Panc1 (cell line): ENCODE measurements at regions not wholly inside any gene's neighbourhood (a gene's known extent, or its start where the extent isn't known, plus 50 kb on each side); places are given as distances from the start of the nearest gene placed in this dataset.

Source experiments
- ATAC-seq: fragments of 200-7000 bp; cut with Tn5 transposase; 2 replicates; pipeline ENCODE4 v1.9.1; 2020; ENCODE audit warnings: mild to moderate bottlenecking, moderate library complexity
- BruUV-seq: library from RNA; stranded (reverse); fragments of 400-500 nt; replicated peaks from 2 replicates; lab custom pipeline; 2021; lab: Mats Ljungman, UMichigan
- CTCF ChIA-PET: fragments of 300-600 bp; sonication (Branson Sonifier 250); formaldehyde crosslinking; loops from one replicate; lab custom pipeline; 2022; ENCODE audit warnings: antibody characterized with exemption; lab: Charles Lee
- POLR2A ChIA-PET: fragments of 300-600 bp; sonication (Branson Sonifier 250); formaldehyde crosslinking; loops from one replicate; lab custom pipeline; 2022; ENCODE audit warnings: antibody characterized with exemption; lab: Charles Lee
- DNase-seq: peaks from one replicate; pipeline ENCODE4 v3.0.0-alpha.2; 2010; ENCODE audit warnings: low read depth, low spot score
- H3K27ac ChIP-seq: 2 replicates; pipeline ENCODE4 v1.5.1; 2011; ENCODE audit warnings: mild to moderate bottlenecking, low read length, inconsistent platforms
- H3K27me3 ChIP-seq: fragments of 200-500 bp; sonication (Bioruptor generic); 2 replicates; pipeline ENCODE4 v1.6.0; 2014; ENCODE audit warnings: low read length, inconsistent platforms; ENCODE audit not compliant: control insufficient read depth, insufficient read depth
- H3K36me3 ChIP-seq: fragments of 200-500 bp; sonication (Bioruptor generic); 2 replicates; pipeline ENCODE4 v1.5.1; 2014; ENCODE audit warnings: inconsistent platforms, mild to moderate bottlenecking, low read length, moderate library complexity; ENCODE audit not compliant: control insufficient read depth, insufficient read depth
- H3K4me1 ChIP-seq: 2 replicates; pipeline ENCODE4 v1.5.1; 2011; ENCODE audit warnings: inconsistent platforms, mild to moderate bottlenecking, low read length, moderate library complexity; ENCODE audit not compliant: control insufficient read depth, insufficient read depth
- H3K4me3 ChIP-seq, 2 experiments: 2 replicates each; pipeline ENCODE4 v1.5.1; 2011 to 2012; ENCODE audit warnings: low read depth in 2 of 2, low read length in 2 of 2, mild to moderate bottlenecking in 2 of 2, inconsistent platforms in 1 of 2, moderate library complexity in 1 of 2
- H3K9me3 ChIP-seq: fragments of 200-500 bp; sonication (Bioruptor generic); 2 replicates; pipeline ENCODE4 v1.5.1; 2014; ENCODE audit warnings: low read depth, mild to moderate bottlenecking, inconsistent platforms, low read length, moderate library complexity; ENCODE audit not compliant: control insufficient read depth, insufficient read depth
- POLR2AphosphoS5 ChIP-seq: IDR thresholded peaks from 2 replicates; pipeline ENCODE4 v1.6.1; 2012; ENCODE audit warnings: mild to moderate bottlenecking, low read depth, low read length, moderate library complexity
- SIN3A ChIP-seq: IDR thresholded peaks from 2 replicates; pipeline ENCODE4 v1.6.1; 2012; ENCODE audit warnings: low read depth, mild to moderate bottlenecking, low read length, moderate library complexity, borderline replicate concordance; ENCODE audit not compliant: insufficient read depth
- TCF7L2 ChIP-seq: IDR thresholded peaks from 2 replicates; pipeline ENCODE4 v1.6.1; 2011; ENCODE audit warnings: mild to moderate bottlenecking, low read depth, low read length, inconsistent platforms
- in situ Hi-C: cut with HindIII; loops from 2 replicates; pipeline ENCODE4 v1.10.0; 2016; ENCODE audit warnings: low sequenced_read_pairs, low pct_unique_long_range_greater_than_20kb
- intact Hi-C: fragments of 100-400 bp; cut with micrococcal nuclease; formaldehyde crosslinking; loops from one replicate; pipeline ENCODE4 v1.10.0; 2022; ENCODE audit not compliant: unreplicated experiment
- TF ChIP-seq, protein P1 (sequence below), 2 experiments: IDR thresholded peaks; 2 replicates each; pipeline ENCODE4 v1.6.1; 2011 to 2012; ENCODE audit warnings: low read depth in 2 of 2, control low read depth in 1 of 2, low read length in 1 of 2, mild to moderate bottlenecking in 1 of 2, moderate library complexity in 1 of 2; ENCODE audit not compliant: insufficient read depth in 1 of 2
- TF ChIP-seq, protein P2 (sequence below): fragments of 450-650 bp; IDR thresholded peaks from 2 replicates; pipeline ENCODE4 v1.5.1; 2017; ENCODE audit warnings: mild to moderate bottlenecking

DNA sequence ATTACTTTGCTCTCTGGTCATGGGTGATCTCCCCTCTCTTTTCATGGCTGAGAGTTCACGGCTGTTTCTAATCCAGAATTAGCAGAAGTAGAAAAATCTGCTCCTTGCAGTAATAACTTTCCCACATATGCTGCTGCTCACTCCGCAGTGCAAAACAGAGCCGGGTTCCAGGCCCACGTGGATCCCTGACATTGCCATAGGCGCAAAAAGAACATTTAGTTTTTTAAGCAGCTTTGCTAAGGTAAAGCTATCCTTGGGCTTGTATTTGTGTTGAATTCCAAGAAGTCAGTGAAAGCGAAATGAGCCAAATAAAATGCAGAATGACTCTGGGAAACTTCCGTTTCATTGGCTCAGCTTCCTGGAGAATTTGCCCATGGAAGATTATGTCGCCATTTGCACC lies 633.7 kb upstream of the SUCLG2 start:
- no peak overlapping the region for H3K27ac ChIP-seq
- no peak for TF ChIP-seq POLR2AphosphoS5
- TF ChIP-seq, protein P1, sequence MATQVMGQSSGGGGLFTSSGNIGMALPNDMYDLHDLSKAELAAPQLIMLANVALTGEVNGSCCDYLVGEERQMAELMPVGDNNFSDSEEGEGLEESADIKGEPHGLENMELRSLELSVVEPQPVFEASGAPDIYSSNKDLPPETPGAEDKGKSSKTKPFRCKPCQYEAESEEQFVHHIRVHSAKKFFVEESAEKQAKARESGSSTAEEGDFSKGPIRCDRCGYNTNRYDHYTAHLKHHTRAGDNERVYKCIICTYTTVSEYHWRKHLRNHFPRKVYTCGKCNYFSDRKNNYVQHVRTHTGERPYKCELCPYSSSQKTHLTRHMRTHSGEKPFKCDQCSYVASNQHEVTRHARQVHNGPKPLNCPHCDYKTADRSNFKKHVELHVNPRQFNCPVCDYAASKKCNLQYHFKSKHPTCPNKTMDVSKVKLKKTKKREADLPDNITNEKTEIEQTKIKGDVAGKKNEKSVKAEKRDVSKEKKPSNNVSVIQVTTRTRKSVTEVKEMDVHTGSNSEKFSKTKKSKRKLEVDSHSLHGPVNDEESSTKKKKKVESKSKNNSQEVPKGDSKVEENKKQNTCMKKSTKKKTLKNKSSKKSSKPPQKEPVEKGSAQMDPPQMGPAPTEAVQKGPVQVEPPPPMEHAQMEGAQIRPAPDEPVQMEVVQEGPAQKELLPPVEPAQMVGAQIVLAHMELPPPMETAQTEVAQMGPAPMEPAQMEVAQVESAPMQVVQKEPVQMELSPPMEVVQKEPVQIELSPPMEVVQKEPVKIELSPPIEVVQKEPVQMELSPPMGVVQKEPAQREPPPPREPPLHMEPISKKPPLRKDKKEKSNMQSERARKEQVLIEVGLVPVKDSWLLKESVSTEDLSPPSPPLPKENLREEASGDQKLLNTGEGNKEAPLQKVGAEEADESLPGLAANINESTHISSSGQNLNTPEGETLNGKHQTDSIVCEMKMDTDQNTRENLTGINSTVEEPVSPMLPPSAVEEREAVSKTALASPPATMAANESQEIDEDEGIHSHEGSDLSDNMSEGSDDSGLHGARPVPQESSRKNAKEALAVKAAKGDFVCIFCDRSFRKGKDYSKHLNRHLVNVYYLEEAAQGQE (IDR thresholded peaks at IDR 0.05; ENCODE audit: insufficient read depth in 1 of 2, low read depth in 2 of 2, low read length in 1 of 2): no peak
- TF ChIP-seq, protein P2, sequence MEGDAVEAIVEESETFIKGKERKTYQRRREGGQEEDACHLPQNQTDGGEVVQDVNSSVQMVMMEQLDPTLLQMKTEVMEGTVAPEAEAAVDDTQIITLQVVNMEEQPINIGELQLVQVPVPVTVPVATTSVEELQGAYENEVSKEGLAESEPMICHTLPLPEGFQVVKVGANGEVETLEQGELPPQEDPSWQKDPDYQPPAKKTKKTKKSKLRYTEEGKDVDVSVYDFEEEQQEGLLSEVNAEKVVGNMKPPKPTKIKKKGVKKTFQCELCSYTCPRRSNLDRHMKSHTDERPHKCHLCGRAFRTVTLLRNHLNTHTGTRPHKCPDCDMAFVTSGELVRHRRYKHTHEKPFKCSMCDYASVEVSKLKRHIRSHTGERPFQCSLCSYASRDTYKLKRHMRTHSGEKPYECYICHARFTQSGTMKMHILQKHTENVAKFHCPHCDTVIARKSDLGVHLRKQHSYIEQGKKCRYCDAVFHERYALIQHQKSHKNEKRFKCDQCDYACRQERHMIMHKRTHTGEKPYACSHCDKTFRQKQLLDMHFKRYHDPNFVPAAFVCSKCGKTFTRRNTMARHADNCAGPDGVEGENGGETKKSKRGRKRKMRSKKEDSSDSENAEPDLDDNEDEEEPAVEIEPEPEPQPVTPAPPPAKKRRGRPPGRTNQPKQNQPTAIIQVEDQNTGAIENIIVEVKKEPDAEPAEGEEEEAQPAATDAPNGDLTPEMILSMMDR: no peak
- TF ChIP-seq SIN3A: no peak
- no peak for TF ChIP-seq TCF7L2
- ChIA-PET POLR2A (no interaction called here), CTCF (no interaction called here)
- BruUV-seq: no TSS peak
- no peak for ATAC-seq
- H3K36me3 ChIP-seq: no peaks in the 10 kb centered on the region
- H3K4me3 ChIP-seq: no peak overlapping the region
- H3K27me3 ChIP-seq: no peaks in the 10 kb centered on the region
- no peaks in the 10 kb centered on the region for H3K4me1 ChIP-seq
- in situ Hi-C loops (no loop called here), intact Hi-C loops (no loop called here)
- no peaks in the 10 kb centered on the region for H3K9me3 ChIP-seq
- no peak for DNase-seq

DNA sequence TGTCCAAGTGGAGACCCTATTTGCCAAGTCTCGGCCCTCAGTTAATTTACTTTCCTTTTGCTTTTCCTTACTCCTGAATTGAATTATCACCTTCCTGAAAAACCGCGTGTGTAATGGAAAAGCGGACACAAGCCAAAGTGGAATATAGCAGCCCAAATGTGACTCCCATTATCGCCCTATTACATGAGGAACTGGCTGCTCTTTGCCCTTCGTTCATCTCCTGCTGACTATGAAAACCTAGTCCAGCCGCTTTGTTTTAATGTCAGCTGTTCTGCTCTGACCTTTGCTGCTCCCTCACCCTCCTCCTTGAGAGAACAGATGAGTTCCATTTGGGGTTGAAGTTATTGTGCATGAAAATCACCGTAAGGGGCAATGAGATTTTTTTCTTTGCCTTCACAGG lies 632.7 kb upstream of the SUCLG2 start:
- H3K4me3 ChIP-seq: no peak overlapping the region
- no peaks in the 10 kb centered on the region for H3K36me3 ChIP-seq
- ATAC-seq (no peak), DNase-seq (no peak)
- in situ Hi-C loops: no loop called here
- BruUV-seq: no TSS peak
- POLR2A ChIA-PET: no interaction called here
- no peaks in the 10 kb centered on the region for H3K4me1 ChIP-seq
- H3K27ac ChIP-seq: no peak overlapping the region
- intact Hi-C loops: no loop called here
- no peaks in the 10 kb centered on the region for H3K27me3 ChIP-seq
- TF ChIP-seq SIN3A: no peak
- no peak for TF ChIP-seq TCF7L2
- TF ChIP-seq, protein P1 (IDR thresholded peaks at IDR 0.05; ENCODE audit: insufficient read depth in 1 of 2, low read depth in 2 of 2, low read length in 1 of 2): no peak
- no peak for TF ChIP-seq POLR2AphosphoS5
- TF ChIP-seq, protein P2: no peak
- CTCF ChIA-PET: no interaction called here
- H3K9me3 ChIP-seq: no peaks in the 10 kb centered on the region
